IMR-90 (cell line): ENCODE measurements at regions not wholly inside any gene's neighbourhood (a gene's known extent, or its start where the extent isn't known, plus 50 kb on each side); places are given as distances from the start of the nearest gene placed in this dataset.

Experiments
- ATAC-seq: fragments of 200-7000 bp; cut with Tn5 transposase; 2 replicates; pipeline ENCODE4 v1.9.1; 2020; ENCODE audit warnings: low read depth, mild to moderate bottlenecking, moderate library complexity
- BruUV-seq: library from RNA; stranded (reverse); fragments of 400-500 nt; replicated peaks from 2 replicates; lab custom pipeline; 2021; lab: Mats Ljungman, UMichigan
- CTCF ChIA-PET: fragments of 300-600 bp; formaldehyde crosslinking; extraction: SDS; loops from one replicate; lab custom pipeline; 2021; ENCODE audit warnings: antibody characterized with exemption; lab: Yijun Ruan, JAX
- POLR2A ChIA-PET: fragments of 300-600 bp; sonication (Branson Sonifier 250); formaldehyde crosslinking; loops from one replicate; lab custom pipeline; 2022; ENCODE audit warnings: antibody characterized with exemption; ENCODE audit not compliant: unreplicated experiment; lab: Charles Lee
- DNase-seq: peaks from one replicate; pipeline ENCODE4 v3.0.0; 2013
- H2AFZ ChIP-seq: replicated peaks from 2 replicates; pipeline ENCODE3; 2013; ENCODE audit warnings: low read length, mild to moderate bottlenecking; ENCODE audit not compliant: poor library complexity
- H2AK5ac ChIP-seq: 2 replicates; pipeline ENCODE4 v1.6.1; 2013; ENCODE audit warnings: low read depth, low read length, inconsistent platforms
- H2AK9ac ChIP-seq: replicated peaks from 2 replicates; pipeline ENCODE3; 2013; ENCODE audit warnings: mild to moderate bottlenecking, low read depth, low read length, moderate library complexity; ENCODE audit not compliant: poor library complexity
- H2BK120ac ChIP-seq: 2 replicates; pipeline ENCODE4 v1.6.1; 2013; ENCODE audit warnings: low read depth, low read length, inconsistent platforms
- H2BK15ac ChIP-seq: 3 replicates; pipeline ENCODE4 v1.6.1; 2013; ENCODE audit warnings: low read depth, low read length, inconsistent platforms
- H2BK20ac ChIP-seq: 2 replicates; pipeline ENCODE4 v1.6.1; 2013; ENCODE audit warnings: low read depth, mild to moderate bottlenecking, inconsistent platforms, low read length, moderate library complexity
- H2BK5ac ChIP-seq: 2 replicates; pipeline ENCODE4 v1.6.1; 2013; ENCODE audit warnings: mild to moderate bottlenecking, low read depth, low read length, inconsistent platforms; ENCODE audit not compliant: poor library complexity, severe bottlenecking
- H3K14ac ChIP-seq: replicated peaks from 2 replicates; pipeline ENCODE4 v1.6.1; 2013; ENCODE audit warnings: low read depth, low read length, inconsistent platforms
- H3K18ac ChIP-seq: 2 replicates; pipeline ENCODE4 v1.6.1; 2013; ENCODE audit warnings: low read depth, low read length, control low read depth
- H3K23ac ChIP-seq: 2 replicates; pipeline ENCODE4 v1.6.1; 2013; ENCODE audit warnings: low read depth, low read length, inconsistent platforms
- H3K27ac ChIP-seq: 2 replicates; pipeline ENCODE4 v1.5.1; 2013; ENCODE audit warnings: mild to moderate bottlenecking, control low read depth, low read length; ENCODE audit not compliant: insufficient read depth
- H3K27me3 ChIP-seq: 2 replicates; pipeline ENCODE4 v1.6.1; 2013; ENCODE audit warnings: low read length; ENCODE audit not compliant: control insufficient read depth, insufficient read depth
- H3K36me3 ChIP-seq: 2 replicates; pipeline ENCODE4 v1.6.1; 2013; ENCODE audit warnings: low read length, mixed read lengths; ENCODE audit not compliant: control insufficient read depth, insufficient read depth
- H3K4ac ChIP-seq: 2 replicates; pipeline ENCODE4 v1.6.1; 2013; ENCODE audit warnings: low read depth, low read length, inconsistent platforms
- H3K4me1 ChIP-seq: 2 replicates; pipeline ENCODE4 v1.6.1; 2013; ENCODE audit warnings: low read length, mixed read lengths; ENCODE audit not compliant: control insufficient read depth, insufficient read depth
- H3K4me2 ChIP-seq: 2 replicates; pipeline ENCODE4 v1.6.1; 2013; ENCODE audit warnings: low read depth, mild to moderate bottlenecking, control low read depth, low read length, moderate library complexity
- H3K4me3 ChIP-seq: 2 replicates; pipeline ENCODE4 v1.5.1; 2013; ENCODE audit warnings: low read depth, mild to moderate bottlenecking, control low read depth, low read length, moderate library complexity; ENCODE audit not compliant: insufficient read depth
- H3K56ac ChIP-seq: 2 replicates; pipeline ENCODE4 v1.6.1; 2013; ENCODE audit warnings: low read length, inconsistent platforms; ENCODE audit not compliant: insufficient read depth; ENCODE audit errors: extremely low read depth
- H3K79me1 ChIP-seq, 2 experiments: 2 replicates each; pipeline ENCODE4 v1.6.1; 2013; ENCODE audit warnings: low read length in 2 of 2, inconsistent platforms in 1 of 2, low read depth in 1 of 2
- H3K9ac ChIP-seq: 2 replicates; pipeline ENCODE4 v1.6.1; 2013; ENCODE audit warnings: low read depth, low read length, control low read depth
- H3K9me1 ChIP-seq: 2 replicates; pipeline ENCODE4 v1.6.1; 2013; ENCODE audit warnings: low read length, inconsistent platforms; ENCODE audit not compliant: insufficient read depth
- H3K9me3 ChIP-seq: 2 replicates; pipeline ENCODE4 v1.6.1; 2013; ENCODE audit warnings: low read length; ENCODE audit not compliant: control insufficient read depth, insufficient read depth
- H4K20me1 ChIP-seq: 2 replicates; pipeline ENCODE4 v1.6.1; 2013; ENCODE audit warnings: low read length, inconsistent platforms; ENCODE audit not compliant: insufficient read depth
- H4K5ac ChIP-seq: 2 replicates; pipeline ENCODE4 v1.6.1; 2013; ENCODE audit warnings: mild to moderate bottlenecking, low read depth, low read length, control low read depth
- H4K8ac ChIP-seq, 2 experiments: 2 replicates each; pipeline ENCODE4 v1.6.1; 2013; ENCODE audit warnings: low read depth in 2 of 2, low read length in 2 of 2, control low read depth in 1 of 2, inconsistent platforms in 1 of 2
- H4K91ac ChIP-seq: 2 replicates; pipeline ENCODE4 v1.6.1; 2013; ENCODE audit warnings: low read depth, low read length, inconsistent platforms; ENCODE audit not compliant: insufficient read depth
- CEBPB ChIP-seq: IDR thresholded peaks from 2 replicates; pipeline ENCODE4 v1.6.1; 2012; ENCODE audit warnings: low read depth, low read length, improper control_type of control experiment
- CHD1 ChIP-seq: IDR thresholded peaks from 2 replicates; pipeline ENCODE4 v1.6.1; 2012; ENCODE audit warnings: low read depth, low read length, improper control_type of control experiment
- MAZ ChIP-seq: IDR thresholded peaks from 2 replicates; pipeline ENCODE4 v1.6.1; 2012; ENCODE audit warnings: low read depth, mild to moderate bottlenecking, low read length, improper control_type of control experiment, moderate library complexity, borderline replicate concordance
- RAD21 ChIP-seq: IDR thresholded peaks from 2 replicates; pipeline ENCODE4 v1.6.1; 2012; ENCODE audit warnings: low read length, improper control_type of control experiment
- RCOR1 ChIP-seq: IDR thresholded peaks from 2 replicates; pipeline ENCODE4 v1.6.1; 2012; ENCODE audit warnings: mild to moderate bottlenecking, low read length, improper control_type of control experiment; ENCODE audit not compliant: insufficient replicate concordance
- RFX5 ChIP-seq: IDR thresholded peaks from 2 replicates; pipeline ENCODE4 v1.8.0; 2012; ENCODE audit warnings: low read depth, mild to moderate bottlenecking, low read length, moderate library complexity
- SMC3 ChIP-seq: fragments of 150-350 bp; IDR thresholded peaks from 2 replicates; pipeline ENCODE4 v1.6.1; 2016; ENCODE audit warnings: low read depth, mild to moderate bottlenecking, antibody characterized with exemption, low read length, moderate library complexity
- WGBS, 2 experiments: methylation state at CpG; one replicate each; pipeline versions ENCODE4 v1.1.5 to v1.1.7; 2013; ENCODE audit warnings: missing lambda C conversion rate in 2 of 2; ENCODE audit not compliant: insufficient read length in 1 of 2; ENCODE audit errors: extremely low coverage in 2 of 2; 5-methylcytosine and 5-hydroxymethylcytosine counted together
- dilution Hi-C: fragments of 300-500 bp; cut with HindIII; formaldehyde crosslinking; loops from one replicate; pipeline ENCODE4 v1.14.3; 2018; ENCODE audit warnings: low sequenced_read_pairs; ENCODE audit not compliant: unreplicated experiment
- in situ Hi-C: fragments of 300-500 bp; cut with MboI; formaldehyde crosslinking; loops from 3 replicates; pipeline ENCODE4 v1.14.3; 2019; ENCODE audit warnings: low sequenced_read_pairs, inconsistent platforms, mixed read lengths
- intact Hi-C: fragments of 100-400 bp; cut with micrococcal nuclease; formaldehyde crosslinking; loops from 2 replicates; pipeline ENCODE4 v1.10.0; 2022
- TF ChIP-seq, protein P1 (sequence below): fragments of 150-350 bp; IDR thresholded peaks from 2 replicates; pipeline ENCODE4 v1.6.1; 2017; ENCODE audit warnings: mild to moderate bottlenecking, antibody characterized with exemption, low read length, low read depth
- TF ChIP-seq, protein P2 (sequence below): conservative IDR thresholded peaks from 2 replicates; pipeline ENCODE4 v1.5.1; 2012; ENCODE audit warnings: mild to moderate bottlenecking, low read depth, low read length, improper control_type of control experiment
- TF ChIP-seq, protein P3 (sequence below): fragments of 150-350 bp; IDR thresholded peaks from 2 replicates; pipeline ENCODE4 v1.6.1; 2016; ENCODE audit warnings: low read depth, mild to moderate bottlenecking, low read length, moderate library complexity, borderline replicate concordance

DNA sequence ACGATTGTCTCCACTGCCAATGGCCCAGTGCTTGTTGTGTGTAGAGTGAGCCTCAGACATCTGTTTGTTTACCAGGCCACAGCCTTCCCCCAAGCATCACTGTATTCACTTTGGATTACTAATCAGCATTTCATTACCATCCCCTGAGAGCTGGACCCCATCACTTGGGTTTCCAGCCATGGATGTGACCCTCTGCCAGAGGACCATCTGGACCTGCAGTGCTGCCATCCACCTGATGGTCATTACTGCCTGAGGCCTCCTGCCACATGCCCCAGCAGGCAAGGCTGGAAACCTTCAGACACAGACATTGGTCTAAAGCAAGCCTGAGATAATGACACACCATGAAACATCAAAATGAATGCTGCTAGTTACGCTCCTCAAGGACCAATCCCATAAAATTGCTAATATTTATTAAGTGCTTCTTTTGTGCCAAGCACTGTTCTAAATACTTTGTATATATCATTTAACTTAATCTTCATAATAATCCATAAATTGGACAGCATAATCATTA lies 2096.3 kb upstream of the CELF4 start:
- Histone ChIP-seq H4K8ac (no peak overlapping the region), H3K14ac (no peak overlapping the region), H2AFZ (peak overlapping the region; percentile 25), H3K56ac (no peak overlapping the region), H3K27ac (no peak overlapping the region), H2BK20ac (no peak overlapping the region), H3K27me3 (no peaks in the 10 kb centered on the region), H3K79me1 (no peaks in the 10 kb centered on the region), H2BK5ac (no peak overlapping the region), H3K9me1 (no peaks in the 10 kb centered on the region), H4K91ac (no peak overlapping the region), H2AK9ac (no peak overlapping the region), H3K36me3 (no peaks in the 10 kb centered on the region), H3K4me1 (no peaks in the 10 kb centered on the region), H4K20me1 (no peaks in the 10 kb centered on the region), H2BK120ac (no peak overlapping the region), H3K9ac (no peak overlapping the region), H3K4me3 (no peak overlapping the region), H2AK5ac (no peak overlapping the region), H3K4me2 (no peak overlapping the region), H4K5ac (no peak overlapping the region), H3K18ac (no peak overlapping the region), H3K9me3 (no peaks in the 10 kb centered on the region), H2BK15ac (no peak overlapping the region), H3K23ac (no peak overlapping the region), H3K4ac (no peak overlapping the region)
- BruUV-seq, result no TSS peak
- in situ Hi-C loops (no loop called here), dilution Hi-C loops (no loop called here), intact Hi-C loops (no loop called here)
- DNase-seq (no peak), ATAC-seq (no peak)
- CTCF ChIA-PET, result no interaction called here
- TF ChIP-seq MAZ (no peak), RAD21 (no peak), CHD1 (no peak), RCOR1 (no peak), CEBPB (no peak), SMC3 (no peak), RFX5 (no peak)
- TF ChIP-seq, protein P1, sequence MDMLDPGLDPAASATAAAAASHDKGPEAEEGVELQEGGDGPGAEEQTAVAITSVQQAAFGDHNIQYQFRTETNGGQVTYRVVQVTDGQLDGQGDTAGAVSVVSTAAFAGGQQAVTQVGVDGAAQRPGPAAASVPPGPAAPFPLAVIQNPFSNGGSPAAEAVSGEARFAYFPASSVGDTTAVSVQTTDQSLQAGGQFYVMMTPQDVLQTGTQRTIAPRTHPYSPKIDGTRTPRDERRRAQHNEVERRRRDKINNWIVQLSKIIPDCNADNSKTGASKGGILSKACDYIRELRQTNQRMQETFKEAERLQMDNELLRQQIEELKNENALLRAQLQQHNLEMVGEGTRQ, result no peak
- TF ChIP-seq, protein P2, sequence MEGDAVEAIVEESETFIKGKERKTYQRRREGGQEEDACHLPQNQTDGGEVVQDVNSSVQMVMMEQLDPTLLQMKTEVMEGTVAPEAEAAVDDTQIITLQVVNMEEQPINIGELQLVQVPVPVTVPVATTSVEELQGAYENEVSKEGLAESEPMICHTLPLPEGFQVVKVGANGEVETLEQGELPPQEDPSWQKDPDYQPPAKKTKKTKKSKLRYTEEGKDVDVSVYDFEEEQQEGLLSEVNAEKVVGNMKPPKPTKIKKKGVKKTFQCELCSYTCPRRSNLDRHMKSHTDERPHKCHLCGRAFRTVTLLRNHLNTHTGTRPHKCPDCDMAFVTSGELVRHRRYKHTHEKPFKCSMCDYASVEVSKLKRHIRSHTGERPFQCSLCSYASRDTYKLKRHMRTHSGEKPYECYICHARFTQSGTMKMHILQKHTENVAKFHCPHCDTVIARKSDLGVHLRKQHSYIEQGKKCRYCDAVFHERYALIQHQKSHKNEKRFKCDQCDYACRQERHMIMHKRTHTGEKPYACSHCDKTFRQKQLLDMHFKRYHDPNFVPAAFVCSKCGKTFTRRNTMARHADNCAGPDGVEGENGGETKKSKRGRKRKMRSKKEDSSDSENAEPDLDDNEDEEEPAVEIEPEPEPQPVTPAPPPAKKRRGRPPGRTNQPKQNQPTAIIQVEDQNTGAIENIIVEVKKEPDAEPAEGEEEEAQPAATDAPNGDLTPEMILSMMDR, result no peak
- TF ChIP-seq, protein P3, sequence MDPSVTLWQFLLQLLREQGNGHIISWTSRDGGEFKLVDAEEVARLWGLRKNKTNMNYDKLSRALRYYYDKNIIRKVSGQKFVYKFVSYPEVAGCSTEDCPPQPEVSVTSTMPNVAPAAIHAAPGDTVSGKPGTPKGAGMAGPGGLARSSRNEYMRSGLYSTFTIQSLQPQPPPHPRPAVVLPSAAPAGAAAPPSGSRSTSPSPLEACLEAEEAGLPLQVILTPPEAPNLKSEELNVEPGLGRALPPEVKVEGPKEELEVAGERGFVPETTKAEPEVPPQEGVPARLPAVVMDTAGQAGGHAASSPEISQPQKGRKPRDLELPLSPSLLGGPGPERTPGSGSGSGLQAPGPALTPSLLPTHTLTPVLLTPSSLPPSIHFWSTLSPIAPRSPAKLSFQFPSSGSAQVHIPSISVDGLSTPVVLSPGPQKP, result no peak
- POLR2A ChIA-PET, result no interaction called here
- WGBS, 2 experiments, result no CpG with 5 or more reads among the region's 2 CpGs
